Fibroblast of upper back skin (primary cell): ENCODE measurements at regions not wholly inside any gene's neighbourhood (a gene's known extent, or its start where the extent isn't known, plus 50 kb on each side); places are given as distances from the start of the nearest gene placed in this dataset.

Experiments
- DNase-seq: peaks from one replicate; pipeline ENCODE4 v3.0.0-alpha.2; 2013

- DNase-seq, result no peak
Observed at GRCh38 chr10:78937393-78937792, 131.4 kb upstream of the ZMIZ1 start.

- no peak for DNase-seq
Observed at GRCh38 chr10:78937800-78938694, 130.7 kb upstream of the ZMIZ1 start.

GRCh38 chr10:78938695-78939672, 129.8 kb upstream of the ZMIZ1 start:
- DNase-seq, result no peak

- DNase-seq, result peak; percentile 54
Observed at GRCh38 chr10:78942091-78942501, 126.7 kb upstream of the ZMIZ1 start.

- peak; percentile 98 for DNase-seq
Observed at GRCh38 chr10:78944723-78945312, 123.9 kb upstream of the ZMIZ1 start.

GRCh38 chr10:78945838-78946237, 122.9 kb upstream of the ZMIZ1 start:
- no peak for DNase-seq

GRCh38 chr10:78947226-78947625, 121.5 kb upstream of the ZMIZ1 start:
- DNase-seq, result no peak

GRCh38 chr10:78947733-78948132, 121.0 kb upstream of the ZMIZ1 start:
- DNase-seq, result no peak

- no peak for DNase-seq
Observed at GRCh38 chr10:78948621-78949030, 120.1 kb upstream of the ZMIZ1 start.

- DNase-seq, result no peak
Observed at GRCh38 chr10:78950656-78951587, 117.8 kb upstream of the ZMIZ1 start.

GRCh38 chr10:78952030-78952429, 116.7 kb upstream of the ZMIZ1 start:
- DNase-seq, result no peak

- DNase-seq, result peak; percentile 71
Observed at GRCh38 chr10:78952686-78953085, 116.1 kb upstream of the ZMIZ1 start.

GRCh38 chr10:78953113-78953798, 115.5 kb upstream of the ZMIZ1 start:
- DNase-seq, result peak; percentile 90

- no peak for DNase-seq
Observed at GRCh38 chr10:78953799-78954297, 114.9 kb upstream of the ZMIZ1 start.

- peak; percentile 83 for DNase-seq
Observed at GRCh38 chr10:78954689-78955088, 114.1 kb upstream of the ZMIZ1 start.

GRCh38 chr10:78955206-78955605, 113.6 kb upstream of the ZMIZ1 start:
- DNase-seq, result no peak

- DNase-seq, result no peak
Observed at GRCh38 chr10:78956391-78956790, 112.4 kb upstream of the ZMIZ1 start.

- DNase-seq, result peak; percentile 63
Observed at GRCh38 chr10:78957471-78958039, 111.2 kb upstream of the ZMIZ1 start.

GRCh38 chr10:78959217-78959923, 109.4 kb upstream of the ZMIZ1 start:
- DNase-seq, result no peak

- DNase-seq, result no peak
Observed at GRCh38 chr10:78959924-78960285, 108.9 kb upstream of the ZMIZ1 start.
